PC-9 (cell line): ENCODE measurements at regions not wholly inside any gene's neighbourhood (a gene's known extent, or its start where the extent isn't known, plus 50 kb on each side); places are given as distances from the start of the nearest gene placed in this dataset.
"Not testable (repeated sequence)": the region's sequence is repeated elsewhere in the genome, so short reads cannot be mapped to it uniquely, and the experiment has no call there.

Source experiments
- BruUV-seq: library from RNA; stranded (reverse); fragments of 400-500 nt; replicated peaks from 2 replicates; lab custom pipeline; 2021; lab: Mats Ljungman, UMichigan
- CTCF ChIA-PET: fragments of 300-600 bp; sonication (Branson Sonifier 250); formaldehyde crosslinking; loops from one replicate; lab custom pipeline; 2022; ENCODE audit warnings: antibody characterized with exemption; lab: Charles Lee
- POLR2A ChIA-PET: fragments of 300-600 bp; sonication (Branson Sonifier 250); formaldehyde crosslinking; loops from one replicate; lab custom pipeline; 2022; ENCODE audit warnings: antibody characterized with exemption; ENCODE audit not compliant: unreplicated experiment; lab: Charles Lee
- DNase-seq, 2 experiments: peaks; one replicate each; pipeline versions ENCODE4 v3.0.0 to v3.0.0-alpha.2; 2015 to 2022; ENCODE audit warnings: mixed read lengths in 1 of 2
- H2AFZ ChIP-seq: fragments of 200-600 bp; sonication (generic); 2 replicates; pipeline ENCODE4 v1.8.1; 2017; ENCODE audit warnings: antibody characterized with exemption
- H3F3A ChIP-seq: fragments of 200-600 bp; sonication (generic); 2 replicates; pipeline ENCODE4 v1.8.1; 2017; ENCODE audit warnings: antibody characterized with exemption, mild to moderate bottlenecking, low read depth; ENCODE audit not compliant: insufficient read depth
- H3K27ac ChIP-seq: fragments of 200-600 bp; sonication (generic); 2 replicates; pipeline ENCODE4 v1.6.1; 2016; ENCODE audit warnings: mixed run types
- H3K27me3 ChIP-seq: fragments of 200-600 bp; sonication (generic); 2 replicates; pipeline ENCODE4 v1.6.1; 2016; ENCODE audit warnings: low read depth, mixed run types; ENCODE audit not compliant: insufficient read depth
- H3K36me3 ChIP-seq: fragments of 200-600 bp; sonication (generic); 2 replicates; pipeline ENCODE4 v1.6.1; 2016; ENCODE audit warnings: low read depth, mixed run types
- H3K4me1 ChIP-seq: fragments of 200-600 bp; sonication (generic); replicated peaks from 2 replicates; pipeline ENCODE4 v1.6.1; 2016; ENCODE audit warnings: mixed run types; ENCODE audit not compliant: insufficient read depth
- H3K4me2 ChIP-seq: fragments of 200-600 bp; sonication (generic); 2 replicates; pipeline ENCODE4 v1.6.1; 2017; ENCODE audit warnings: mixed run types
- H3K4me3 ChIP-seq: fragments of 200-600 bp; sonication (generic); 2 replicates; pipeline ENCODE4 v1.6.1; 2016; ENCODE audit warnings: mixed run types
- H3K79me2 ChIP-seq: fragments of 200-600 bp; sonication (generic); 2 replicates; pipeline ENCODE4 v1.6.1; 2017; ENCODE audit warnings: low read depth, mixed run types
- H3K9me2 ChIP-seq: fragments of 200-600 bp; sonication (generic); 2 replicates; pipeline ENCODE4 v1.8.1; 2017; ENCODE audit warnings: mild to moderate bottlenecking; ENCODE audit not compliant: insufficient read depth
- H3K9me3 ChIP-seq: fragments of 200-600 bp; sonication (generic); 2 replicates; pipeline ENCODE4 v1.8.1; 2016; ENCODE audit warnings: low read depth; ENCODE audit not compliant: insufficient read depth
- H4K20me1 ChIP-seq: fragments of 200-600 bp; sonication (generic); 2 replicates; pipeline ENCODE4 v1.8.1; 2017; ENCODE audit not compliant: insufficient read depth
- EZH2 ChIP-seq: fragments of 200-600 bp; sonication (generic); IDR thresholded peaks from 2 replicates; pipeline ENCODE4 v1.8.0; 2017; ENCODE audit warnings: antibody characterized with exemption, low read depth
- intact Hi-C: fragments of 100-400 bp; cut with micrococcal nuclease; formaldehyde crosslinking; loops from one replicate; pipeline ENCODE4 v1.10.0; 2022; ENCODE audit not compliant: unreplicated experiment
- TF ChIP-seq, protein P1 (sequence below): fragments of 200-600 bp; sonication (generic); conservative IDR thresholded peaks from 2 replicates; pipeline ENCODE4 v1.6.1; 2017; ENCODE audit warnings: mixed run types, antibody characterized with exemption, mild to moderate bottlenecking, moderate library complexity

- ChIA-PET CTCF (no interaction called here), POLR2A (no interaction called here)
- Histone ChIP-seq H3K9me2 (no peaks in the 10 kb centered on the region), H3K27ac (no peak overlapping the region), H3F3A (no peaks in the 10 kb centered on the region), H4K20me1 (no peaks in the 10 kb centered on the region), H3K27me3 (no peaks in the 10 kb centered on the region), H3K36me3 (no peaks in the 10 kb centered on the region), H3K9me3 (no peaks in the 10 kb centered on the region), H3K4me3 (no peak overlapping the region), H3K79me2 (no peaks in the 10 kb centered on the region), H2AFZ (no peak overlapping the region), H3K4me2 (no peak overlapping the region), H3K4me1 (no peaks in the 10 kb centered on the region)
- BruUV-seq, result no TSS peak
- TF ChIP-seq, protein P1, sequence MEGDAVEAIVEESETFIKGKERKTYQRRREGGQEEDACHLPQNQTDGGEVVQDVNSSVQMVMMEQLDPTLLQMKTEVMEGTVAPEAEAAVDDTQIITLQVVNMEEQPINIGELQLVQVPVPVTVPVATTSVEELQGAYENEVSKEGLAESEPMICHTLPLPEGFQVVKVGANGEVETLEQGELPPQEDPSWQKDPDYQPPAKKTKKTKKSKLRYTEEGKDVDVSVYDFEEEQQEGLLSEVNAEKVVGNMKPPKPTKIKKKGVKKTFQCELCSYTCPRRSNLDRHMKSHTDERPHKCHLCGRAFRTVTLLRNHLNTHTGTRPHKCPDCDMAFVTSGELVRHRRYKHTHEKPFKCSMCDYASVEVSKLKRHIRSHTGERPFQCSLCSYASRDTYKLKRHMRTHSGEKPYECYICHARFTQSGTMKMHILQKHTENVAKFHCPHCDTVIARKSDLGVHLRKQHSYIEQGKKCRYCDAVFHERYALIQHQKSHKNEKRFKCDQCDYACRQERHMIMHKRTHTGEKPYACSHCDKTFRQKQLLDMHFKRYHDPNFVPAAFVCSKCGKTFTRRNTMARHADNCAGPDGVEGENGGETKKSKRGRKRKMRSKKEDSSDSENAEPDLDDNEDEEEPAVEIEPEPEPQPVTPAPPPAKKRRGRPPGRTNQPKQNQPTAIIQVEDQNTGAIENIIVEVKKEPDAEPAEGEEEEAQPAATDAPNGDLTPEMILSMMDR, result no peak
- no peak for TF ChIP-seq EZH2
- intact Hi-C loops, result no loop called here
- no peak for DNase-seq
Observed at GRCh38 chr12:63496654-63497053, 171.6 kb downstream of the DPY19L2 start.

DNA sequence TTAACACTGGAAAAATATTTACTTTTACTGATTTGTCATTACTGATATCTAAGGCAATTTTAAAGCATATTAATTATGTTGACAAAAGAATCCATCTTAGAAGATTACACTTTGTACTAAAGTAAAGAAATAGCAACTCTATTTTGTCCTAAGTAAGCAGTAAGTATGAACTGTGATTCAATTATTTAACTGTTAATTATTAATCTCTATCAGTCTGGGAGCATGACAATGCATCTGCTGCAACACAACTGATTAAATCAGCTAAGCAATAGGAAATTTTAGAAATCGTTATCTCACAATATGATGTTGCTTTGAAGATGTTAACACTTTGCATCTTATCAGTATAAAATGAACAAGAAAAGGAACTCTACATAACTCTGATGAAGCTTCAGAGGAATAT, 172.3 kb downstream of the DPY19L2 start:
- H3F3A ChIP-seq, result no peaks in the 10 kb centered on the region
- ChIA-PET CTCF (no interaction called here), POLR2A (no interaction called here)
- DNase-seq, result no peak
- H3K79me2 ChIP-seq, result no peaks in the 10 kb centered on the region
- no peaks in the 10 kb centered on the region for H3K4me1 ChIP-seq
- no TSS peak for BruUV-seq
- intact Hi-C loops, result no loop called here
- no peaks in the 10 kb centered on the region for H4K20me1 ChIP-seq
- no peak overlapping the region for H2AFZ ChIP-seq
- no peak overlapping the region for H3K4me2 ChIP-seq
- H3K27ac ChIP-seq, result no peak overlapping the region
- H3K36me3 ChIP-seq, result no peaks in the 10 kb centered on the region
- H3K9me3 ChIP-seq, result no peaks in the 10 kb centered on the region
- TF ChIP-seq EZH2, result no peak
- TF ChIP-seq, protein P1, result no peak
- no peaks in the 10 kb centered on the region for H3K27me3 ChIP-seq
- no peak overlapping the region for H3K4me3 ChIP-seq
- H3K9me2 ChIP-seq, result no peaks in the 10 kb centered on the region

GRCh38 chr12:63493357-63493756, 174.9 kb downstream of the DPY19L2 start:
- not testable (repeated sequence) for H3F3A ChIP-seq, H3K9me3 ChIP-seq, BruUV-seq

DNA sequence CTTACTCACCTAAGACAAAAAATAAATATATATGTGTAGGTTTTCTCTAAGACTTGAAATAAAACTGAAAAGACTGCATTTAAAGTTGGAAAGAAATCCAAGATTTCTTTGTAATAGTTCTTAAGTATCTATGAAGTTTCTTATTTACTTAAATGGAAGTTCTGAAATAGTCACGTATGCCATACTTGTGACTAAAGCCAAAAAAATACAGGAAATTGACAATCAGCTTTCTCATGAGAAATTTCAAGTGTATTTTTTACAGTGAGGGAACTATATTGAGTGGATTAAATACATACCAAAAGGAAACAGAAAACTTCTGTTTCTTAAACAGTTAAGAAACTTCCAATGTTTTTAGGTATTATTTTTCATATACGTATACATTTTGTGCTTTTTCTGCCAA, 188.1 kb downstream of the DPY19L2 start:
- Histone ChIP-seq H3K9me3 (no peaks in the 10 kb centered on the region), H2AFZ (0 out of 2 replicates have a peak overlapping the region, but pooled peaks have one; percentile 51), H3K79me2 (no peaks in the 10 kb centered on the region), H3K9me2 (no peaks in the 10 kb centered on the region), H4K20me1 (no peaks in the 10 kb centered on the region), H3K4me2 (no peak overlapping the region), H3K4me3 (no peak overlapping the region), H3K36me3 (no peaks in the 10 kb centered on the region), H3K27me3 (no peaks in the 10 kb centered on the region), H3K27ac (no peak overlapping the region), H3F3A (no peaks in the 10 kb centered on the region), H3K4me1 (no peaks in the 10 kb centered on the region)
- intact Hi-C loops, result no loop called here
- no TSS peak for BruUV-seq
- ChIA-PET CTCF (no interaction called here), POLR2A (no interaction called here)
- no peak for DNase-seq
- no peak for TF ChIP-seq EZH2
- TF ChIP-seq, protein P1, result no peak

More at GRCh38 chr12:63493357-63493756, 174.9 kb downstream of the DPY19L2 start:
- H2AFZ ChIP-seq, H3K27me3 ChIP-seq, H3K4me3 ChIP-seq, H3K9me2 ChIP-seq, H3K27ac ChIP-seq, CTCF ChIA-PET, H3K4me1 ChIP-seq, H4K20me1 ChIP-seq, H3K4me2 ChIP-seq, POLR2A ChIA-PET, H3K36me3 ChIP-seq, H3K79me2 ChIP-seq, intact Hi-C loops, DNase-seq: not testable (repeated sequence)
